GM23338 (cell line): ENCODE measurements at regions not wholly inside any gene's neighbourhood (a gene's known extent, or its start where the extent isn't known, plus 50 kb on each side); places are given as distances from the start of the nearest gene placed in this dataset.

ENCODE experiments used
- TF ChIP-seq, protein P1 (sequence below): IDR thresholded peaks from 2 replicates; pipeline ENCODE4 v1.6.1; 2016; ENCODE audit warnings: antibody characterized with exemption
- TF ChIP-seq, protein P2 (sequence below), 2 experiments: fragments of 200-600 bp in 1 of 2; sonication (generic) in 1 of 2; conservative IDR thresholded peaks; 2 replicates each; pipeline versions ENCODE4 v1.5.1 to v1.6.1; 2016 to 2017; ENCODE audit warnings: antibody characterized with exemption in 2 of 2, low read depth in 2 of 2, mild to moderate bottlenecking in 2 of 2, moderate library complexity in 1 of 2
- TF ChIP-seq, protein P3 (sequence below): IDR thresholded peaks from one replicate; pipeline ENCODE4 v1.6.1; 2018; ENCODE audit warnings: antibody characterized with exemption; ENCODE audit not compliant: unreplicated experiment

DNA sequence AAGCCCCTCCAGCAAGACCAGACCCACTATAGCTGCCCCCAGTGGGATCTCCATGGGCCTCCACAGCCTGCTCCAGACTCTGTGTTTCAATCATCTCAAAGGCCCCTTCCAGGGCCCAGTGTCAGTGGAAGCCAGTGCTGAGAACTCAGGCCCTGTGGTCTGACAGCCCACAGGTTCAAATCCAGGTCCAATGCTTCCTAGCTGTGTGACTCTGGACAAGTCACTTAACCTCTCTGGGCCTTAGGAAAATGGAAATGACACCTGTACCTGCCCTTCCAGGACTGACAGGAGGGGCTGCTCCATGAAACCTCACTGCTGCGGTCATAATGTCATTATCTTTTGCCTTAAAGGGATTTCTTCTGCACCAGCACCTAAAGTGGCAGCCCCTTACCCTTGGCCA lies 101.9 kb downstream of the NCOR2 start:
- TF ChIP-seq, protein P1, sequence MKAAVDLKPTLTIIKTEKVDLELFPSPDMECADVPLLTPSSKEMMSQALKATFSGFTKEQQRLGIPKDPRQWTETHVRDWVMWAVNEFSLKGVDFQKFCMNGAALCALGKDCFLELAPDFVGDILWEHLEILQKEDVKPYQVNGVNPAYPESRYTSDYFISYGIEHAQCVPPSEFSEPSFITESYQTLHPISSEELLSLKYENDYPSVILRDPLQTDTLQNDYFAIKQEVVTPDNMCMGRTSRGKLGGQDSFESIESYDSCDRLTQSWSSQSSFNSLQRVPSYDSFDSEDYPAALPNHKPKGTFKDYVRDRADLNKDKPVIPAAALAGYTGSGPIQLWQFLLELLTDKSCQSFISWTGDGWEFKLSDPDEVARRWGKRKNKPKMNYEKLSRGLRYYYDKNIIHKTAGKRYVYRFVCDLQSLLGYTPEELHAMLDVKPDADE = no peak
- TF ChIP-seq, protein P2, sequence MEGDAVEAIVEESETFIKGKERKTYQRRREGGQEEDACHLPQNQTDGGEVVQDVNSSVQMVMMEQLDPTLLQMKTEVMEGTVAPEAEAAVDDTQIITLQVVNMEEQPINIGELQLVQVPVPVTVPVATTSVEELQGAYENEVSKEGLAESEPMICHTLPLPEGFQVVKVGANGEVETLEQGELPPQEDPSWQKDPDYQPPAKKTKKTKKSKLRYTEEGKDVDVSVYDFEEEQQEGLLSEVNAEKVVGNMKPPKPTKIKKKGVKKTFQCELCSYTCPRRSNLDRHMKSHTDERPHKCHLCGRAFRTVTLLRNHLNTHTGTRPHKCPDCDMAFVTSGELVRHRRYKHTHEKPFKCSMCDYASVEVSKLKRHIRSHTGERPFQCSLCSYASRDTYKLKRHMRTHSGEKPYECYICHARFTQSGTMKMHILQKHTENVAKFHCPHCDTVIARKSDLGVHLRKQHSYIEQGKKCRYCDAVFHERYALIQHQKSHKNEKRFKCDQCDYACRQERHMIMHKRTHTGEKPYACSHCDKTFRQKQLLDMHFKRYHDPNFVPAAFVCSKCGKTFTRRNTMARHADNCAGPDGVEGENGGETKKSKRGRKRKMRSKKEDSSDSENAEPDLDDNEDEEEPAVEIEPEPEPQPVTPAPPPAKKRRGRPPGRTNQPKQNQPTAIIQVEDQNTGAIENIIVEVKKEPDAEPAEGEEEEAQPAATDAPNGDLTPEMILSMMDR (conservative IDR thresholded peaks at IDR 0.05; ENCODE audit: low read depth in 2 of 2) = no peak
- TF ChIP-seq, protein P3, sequence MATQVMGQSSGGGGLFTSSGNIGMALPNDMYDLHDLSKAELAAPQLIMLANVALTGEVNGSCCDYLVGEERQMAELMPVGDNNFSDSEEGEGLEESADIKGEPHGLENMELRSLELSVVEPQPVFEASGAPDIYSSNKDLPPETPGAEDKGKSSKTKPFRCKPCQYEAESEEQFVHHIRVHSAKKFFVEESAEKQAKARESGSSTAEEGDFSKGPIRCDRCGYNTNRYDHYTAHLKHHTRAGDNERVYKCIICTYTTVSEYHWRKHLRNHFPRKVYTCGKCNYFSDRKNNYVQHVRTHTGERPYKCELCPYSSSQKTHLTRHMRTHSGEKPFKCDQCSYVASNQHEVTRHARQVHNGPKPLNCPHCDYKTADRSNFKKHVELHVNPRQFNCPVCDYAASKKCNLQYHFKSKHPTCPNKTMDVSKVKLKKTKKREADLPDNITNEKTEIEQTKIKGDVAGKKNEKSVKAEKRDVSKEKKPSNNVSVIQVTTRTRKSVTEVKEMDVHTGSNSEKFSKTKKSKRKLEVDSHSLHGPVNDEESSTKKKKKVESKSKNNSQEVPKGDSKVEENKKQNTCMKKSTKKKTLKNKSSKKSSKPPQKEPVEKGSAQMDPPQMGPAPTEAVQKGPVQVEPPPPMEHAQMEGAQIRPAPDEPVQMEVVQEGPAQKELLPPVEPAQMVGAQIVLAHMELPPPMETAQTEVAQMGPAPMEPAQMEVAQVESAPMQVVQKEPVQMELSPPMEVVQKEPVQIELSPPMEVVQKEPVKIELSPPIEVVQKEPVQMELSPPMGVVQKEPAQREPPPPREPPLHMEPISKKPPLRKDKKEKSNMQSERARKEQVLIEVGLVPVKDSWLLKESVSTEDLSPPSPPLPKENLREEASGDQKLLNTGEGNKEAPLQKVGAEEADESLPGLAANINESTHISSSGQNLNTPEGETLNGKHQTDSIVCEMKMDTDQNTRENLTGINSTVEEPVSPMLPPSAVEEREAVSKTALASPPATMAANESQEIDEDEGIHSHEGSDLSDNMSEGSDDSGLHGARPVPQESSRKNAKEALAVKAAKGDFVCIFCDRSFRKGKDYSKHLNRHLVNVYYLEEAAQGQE = no peak
